Cardiac fibroblast (primary cell): ENCODE measurements at regions not wholly inside any gene's neighbourhood (a gene's known extent, or its start where the extent isn't known, plus 50 kb on each side); places are given as distances from the start of the nearest gene placed in this dataset.

Experiments
- DNase-seq, 2 donors: peaks; one replicate each; pipeline versions ENCODE4 v3.0.0 to v3.0.0-alpha.2; 2010; ENCODE audit warnings: low read depth in 2 of 2
- H3K4me3 ChIP-seq, 2 donors: replicated peaks in 1 of 2; 1 replicate in 1 of 2; 2 replicates in 1 of 2; pipeline ENCODE4 v1.5.1; 2011; ENCODE audit warnings: low read depth in 2 of 2, low read length in 2 of 2, mild to moderate bottlenecking in 2 of 2, moderate library complexity in 1 of 2
- TF ChIP-seq, protein P1 (sequence below): IDR thresholded peaks from one replicate; pipeline ENCODE4 v1.5.1; 2011; ENCODE audit warnings: low read depth, mild to moderate bottlenecking, low read length, inconsistent platforms

DNA sequence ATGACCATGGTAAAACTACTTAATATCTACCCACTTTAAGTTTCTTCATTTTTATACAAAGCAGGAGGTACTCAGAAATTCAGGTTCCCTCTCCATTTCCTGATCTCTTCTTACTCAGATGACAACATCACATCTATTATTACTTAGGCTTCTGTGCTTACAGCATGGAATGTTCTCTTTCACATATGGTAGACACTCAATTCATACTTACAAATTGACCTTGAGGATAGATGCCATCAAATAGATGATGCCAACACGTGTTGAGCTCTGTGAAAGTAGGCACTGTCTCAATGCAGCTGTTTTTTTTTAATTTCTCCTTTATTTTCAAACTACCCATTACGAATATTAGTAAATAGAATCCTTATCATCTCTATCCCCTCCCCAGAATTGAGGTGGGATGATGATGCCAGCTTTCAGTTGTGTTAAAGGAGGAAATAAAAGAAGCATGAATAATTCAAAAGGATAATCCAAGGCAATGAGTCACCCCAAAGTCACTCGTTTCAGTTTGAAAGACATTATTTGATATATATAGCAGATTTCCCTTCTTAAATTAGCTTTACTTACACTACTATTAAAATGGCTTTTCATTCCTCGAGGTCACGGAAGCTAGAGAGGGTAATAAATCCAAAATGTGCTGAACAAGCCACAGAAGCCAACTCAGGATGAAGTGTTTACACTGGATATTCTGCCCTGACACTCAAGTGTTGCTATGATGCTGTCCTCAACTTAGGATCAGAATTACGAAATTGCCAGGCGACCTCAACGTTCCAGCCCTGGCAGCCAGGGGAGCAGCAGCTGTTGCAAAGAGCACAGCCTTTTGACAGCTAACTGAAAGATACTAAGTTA lies 124.2 kb upstream of the EOLA2 start:
- DNase-seq = peak; percentile 58 to 60
- TF ChIP-seq, protein P1, sequence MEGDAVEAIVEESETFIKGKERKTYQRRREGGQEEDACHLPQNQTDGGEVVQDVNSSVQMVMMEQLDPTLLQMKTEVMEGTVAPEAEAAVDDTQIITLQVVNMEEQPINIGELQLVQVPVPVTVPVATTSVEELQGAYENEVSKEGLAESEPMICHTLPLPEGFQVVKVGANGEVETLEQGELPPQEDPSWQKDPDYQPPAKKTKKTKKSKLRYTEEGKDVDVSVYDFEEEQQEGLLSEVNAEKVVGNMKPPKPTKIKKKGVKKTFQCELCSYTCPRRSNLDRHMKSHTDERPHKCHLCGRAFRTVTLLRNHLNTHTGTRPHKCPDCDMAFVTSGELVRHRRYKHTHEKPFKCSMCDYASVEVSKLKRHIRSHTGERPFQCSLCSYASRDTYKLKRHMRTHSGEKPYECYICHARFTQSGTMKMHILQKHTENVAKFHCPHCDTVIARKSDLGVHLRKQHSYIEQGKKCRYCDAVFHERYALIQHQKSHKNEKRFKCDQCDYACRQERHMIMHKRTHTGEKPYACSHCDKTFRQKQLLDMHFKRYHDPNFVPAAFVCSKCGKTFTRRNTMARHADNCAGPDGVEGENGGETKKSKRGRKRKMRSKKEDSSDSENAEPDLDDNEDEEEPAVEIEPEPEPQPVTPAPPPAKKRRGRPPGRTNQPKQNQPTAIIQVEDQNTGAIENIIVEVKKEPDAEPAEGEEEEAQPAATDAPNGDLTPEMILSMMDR = peak; percentile 23
- no peak overlapping the region for H3K4me3 ChIP-seq

DNA sequence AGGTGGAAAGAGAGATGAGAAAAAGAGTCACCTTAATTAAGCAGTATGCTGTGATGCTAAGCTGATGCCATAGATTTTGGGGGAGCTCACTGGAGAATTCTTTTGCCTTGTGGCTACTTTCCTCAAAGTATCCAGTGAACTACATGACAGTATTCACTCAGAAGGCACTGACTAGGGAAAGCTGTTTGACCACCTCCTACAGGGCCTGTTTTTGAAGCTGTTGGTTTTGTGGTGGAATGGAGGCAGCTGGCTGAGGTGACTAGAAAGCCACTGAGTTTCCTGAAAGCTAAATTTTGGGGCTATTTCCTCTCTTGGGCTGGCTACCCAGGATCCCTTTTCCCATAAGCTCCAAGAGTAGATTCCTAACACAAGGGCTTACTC lies 124.8 kb upstream of the EOLA2 start:
- H3K4me3 ChIP-seq = no peak overlapping the region
- TF ChIP-seq, protein P1 = no peak
- no peak for DNase-seq

DNA sequence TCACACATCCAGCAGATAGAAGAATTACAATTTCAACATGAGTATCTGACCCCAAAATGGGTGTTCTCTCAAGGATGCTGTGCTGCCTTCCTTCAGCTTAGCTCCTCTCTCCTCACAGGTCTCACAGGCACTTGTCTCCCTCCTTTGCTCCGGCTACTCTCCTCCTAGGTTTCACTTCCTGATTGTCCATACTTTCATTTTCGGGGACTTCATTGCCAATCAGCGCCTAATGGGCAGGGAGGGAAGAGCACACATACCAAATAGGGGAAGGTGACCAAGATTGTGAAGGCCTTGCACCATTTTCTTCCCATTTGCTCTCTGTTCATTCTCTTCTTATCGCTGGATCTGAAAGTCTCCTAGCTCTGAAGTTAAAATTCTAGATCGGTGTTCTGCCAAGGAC lies 125.4 kb upstream of the EOLA2 start:
- TF ChIP-seq, protein P1 = no peak
- no peak for DNase-seq

DNA sequence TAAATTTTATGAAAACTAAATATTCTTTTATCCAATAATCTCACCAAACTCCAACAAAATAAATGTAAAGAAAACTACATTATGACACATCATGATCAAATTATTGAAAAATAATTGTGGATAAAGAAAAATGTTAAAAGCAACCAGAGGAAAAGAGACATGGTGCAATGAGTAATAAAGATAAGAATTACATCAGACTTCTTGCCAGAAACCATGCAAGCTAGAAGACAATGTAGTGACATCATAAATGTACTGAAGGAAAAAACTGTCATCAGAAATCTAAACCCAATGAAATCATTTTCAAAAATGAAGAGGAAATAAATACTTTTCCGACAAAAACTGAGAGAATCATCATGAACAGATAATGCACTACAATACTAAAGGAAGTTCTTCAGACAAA lies 135.9 kb upstream of the EOLA2 start:
- H3K4me3 ChIP-seq = no peak overlapping the region
- TF ChIP-seq, protein P1 = no peak
- peak; percentile 43 to 69 for DNase-seq

More for the DNA sequence above, 125.4 kb upstream of the EOLA2 start:
- H3K4me3 ChIP-seq = no peak overlapping the region

DNA sequence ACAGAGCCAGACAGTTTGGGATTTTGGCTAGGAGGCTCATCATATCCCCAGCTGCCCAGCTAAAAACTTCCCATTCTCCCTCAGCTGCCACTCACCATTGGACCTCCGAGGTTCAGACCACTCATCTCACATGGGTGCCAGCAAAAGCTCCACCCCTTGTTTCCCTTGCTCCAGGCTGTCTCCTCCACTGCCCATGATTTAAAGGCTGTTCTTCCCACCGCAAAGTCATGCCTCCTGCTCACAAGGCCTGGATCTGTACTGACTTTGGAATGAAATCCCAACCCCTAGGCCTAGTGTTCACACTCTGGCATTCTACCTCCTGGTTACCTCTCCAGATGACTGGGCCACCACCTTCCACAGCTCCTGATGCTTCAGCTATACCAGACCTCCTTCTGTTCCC lies 142.2 kb upstream of the EOLA2 start:
- DNase-seq = no peak
- no peak overlapping the region for H3K4me3 ChIP-seq
- TF ChIP-seq, protein P1 = no peak

DNA sequence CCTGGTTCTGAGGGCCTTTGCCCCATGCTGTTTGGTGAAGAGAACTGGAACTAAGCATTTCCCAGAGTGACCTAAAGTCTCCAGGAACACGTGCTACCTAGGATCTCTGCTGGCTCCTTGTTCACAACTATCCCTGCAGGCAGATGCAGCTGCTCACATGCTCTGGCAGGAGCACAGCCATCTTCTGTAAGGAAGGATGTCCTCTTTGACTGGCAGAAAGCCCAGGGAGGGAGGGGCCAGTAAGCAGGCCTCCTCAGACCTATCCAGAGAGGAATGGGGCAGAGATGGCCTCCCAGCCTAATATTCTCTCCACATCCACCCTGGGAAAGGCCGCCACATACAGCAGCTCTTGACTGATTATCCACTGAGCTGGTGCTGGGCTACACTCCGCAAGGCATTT lies 142.8 kb upstream of the EOLA2 start:
- DNase-seq = peak in 1 of 2 donors; percentile 17
- no peak overlapping the region for H3K4me3 ChIP-seq
- TF ChIP-seq, protein P1 = no peak
